Activated CD4-positive, alpha-beta T cell treated with anti-CD3 and anti-CD28 coated beads for 48 hours (primary cell): ENCODE measurements at regions not wholly inside any gene's neighbourhood (a gene's known extent, or its start where the extent isn't known, plus 50 kb on each side); places are given as distances from the start of the nearest gene placed in this dataset.

Experiments used
- DNase-seq: peaks from one replicate; pipeline ENCODE4 v3.0.0-alpha.2; 2020

- no peak for DNase-seq
These were observed 262.9 kb downstream of the IRX2 start for GRCh38 chr5:2488593-2488992.

DNA sequence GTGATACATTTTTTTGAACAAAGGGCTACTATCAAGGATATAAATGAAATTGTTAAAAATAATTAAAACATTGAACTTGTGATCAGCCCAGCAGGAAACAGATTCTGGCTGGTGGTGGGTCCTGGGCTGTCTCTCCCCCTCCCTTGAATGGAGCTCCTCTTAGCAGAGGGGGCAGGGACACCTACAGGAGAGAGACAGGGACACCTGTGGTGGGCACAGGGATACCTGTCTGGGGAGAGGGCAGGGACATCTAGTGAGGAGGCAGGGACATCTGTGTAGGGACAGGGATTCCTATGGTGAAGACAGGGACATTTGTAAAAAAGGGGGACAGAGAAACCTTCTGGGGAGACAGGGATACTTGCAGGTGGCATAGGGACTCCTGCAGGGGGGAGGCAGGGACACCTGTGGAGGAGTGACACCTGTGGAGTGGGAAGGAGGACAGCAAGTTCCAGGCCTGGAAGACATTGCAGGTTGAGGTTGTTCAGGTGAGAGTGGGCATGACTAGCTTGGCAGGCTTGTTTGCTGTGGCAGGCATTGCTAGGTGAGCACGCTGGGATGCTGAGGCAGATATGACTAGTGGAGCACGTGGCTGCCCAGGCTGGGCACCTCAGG lies 264.2 kb downstream of the IRX2 start:
- DNase-seq, result no peak

DNA sequence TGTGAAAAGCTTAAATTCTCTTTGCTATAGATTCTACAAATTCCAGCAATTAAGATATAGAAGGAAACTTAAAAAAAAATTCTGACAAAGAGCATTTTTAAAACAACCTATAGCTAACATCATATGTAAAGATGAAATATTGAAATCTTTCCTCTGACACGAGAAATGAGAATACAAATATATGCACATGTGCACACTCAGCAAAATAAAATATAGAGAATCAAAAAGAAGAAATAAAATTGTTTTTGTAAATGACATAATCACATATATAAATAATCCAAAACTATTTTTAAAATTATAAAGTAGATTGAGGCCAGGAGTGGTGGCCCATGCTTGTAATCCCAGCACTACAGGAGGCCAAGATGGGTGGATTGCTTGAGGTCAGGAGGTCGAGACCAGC lies 265.1 kb downstream of the IRX2 start:
- no peak for DNase-seq

DNA sequence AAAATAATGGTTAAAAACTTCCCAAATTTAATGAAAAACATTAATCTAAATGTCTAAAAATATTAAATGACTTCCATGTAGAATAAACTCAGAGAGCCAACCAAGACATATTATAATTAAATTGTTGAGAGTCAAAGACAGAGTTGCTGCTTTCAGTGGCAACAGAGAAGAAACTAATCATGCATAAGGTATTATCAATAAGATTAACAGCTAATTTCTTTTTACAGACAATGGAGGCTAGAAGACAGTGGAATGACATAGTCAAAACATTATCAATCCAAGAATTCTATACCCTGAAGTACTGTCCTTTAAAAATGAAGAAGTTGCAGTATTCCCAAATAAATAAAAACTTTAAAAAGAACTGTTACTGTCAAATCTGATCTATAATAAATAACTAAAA lies 268.7 kb downstream of the IRX2 start:
- no peak for DNase-seq

DNA sequence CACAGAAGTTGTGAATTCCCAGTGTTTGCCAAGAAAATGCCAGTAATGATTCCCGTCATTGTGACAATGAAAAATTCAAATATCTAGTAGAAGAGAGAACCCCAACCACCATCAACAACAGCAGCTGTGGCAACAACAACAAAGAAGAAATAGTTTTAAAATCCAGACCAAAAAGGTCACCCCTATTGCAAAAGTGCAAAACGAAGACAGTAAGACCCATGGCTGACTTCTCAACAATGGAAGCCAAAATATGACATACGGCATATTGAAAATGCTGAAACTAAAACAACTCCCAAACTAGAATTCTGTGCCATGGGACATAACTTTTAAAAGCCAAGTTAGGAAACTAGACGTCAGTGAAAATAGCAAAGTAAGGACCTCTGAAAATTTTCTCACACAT lies 270.6 kb downstream of the IRX2 start:
- no peak for DNase-seq

DNA sequence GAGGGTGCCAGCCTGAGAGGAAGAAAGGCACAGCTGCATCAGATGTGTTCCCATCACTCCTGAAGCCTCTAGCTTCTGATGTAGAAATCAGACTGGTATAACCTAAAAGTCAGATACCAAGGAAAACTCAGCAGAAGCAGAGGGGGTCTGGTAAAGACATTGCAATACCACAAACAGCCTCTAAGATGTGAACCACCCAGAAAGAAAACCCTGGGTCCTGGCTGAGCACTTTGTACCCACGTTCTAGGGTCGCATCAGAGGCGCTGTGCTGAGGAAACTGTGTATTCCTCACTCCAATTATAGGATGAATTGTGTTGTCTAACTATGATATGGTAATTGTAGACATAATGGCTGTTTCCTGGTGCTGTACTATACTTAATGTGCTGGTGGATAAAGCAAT lies 275.6 kb downstream of the IRX2 start:
- DNase-seq, result no peak

DNA sequence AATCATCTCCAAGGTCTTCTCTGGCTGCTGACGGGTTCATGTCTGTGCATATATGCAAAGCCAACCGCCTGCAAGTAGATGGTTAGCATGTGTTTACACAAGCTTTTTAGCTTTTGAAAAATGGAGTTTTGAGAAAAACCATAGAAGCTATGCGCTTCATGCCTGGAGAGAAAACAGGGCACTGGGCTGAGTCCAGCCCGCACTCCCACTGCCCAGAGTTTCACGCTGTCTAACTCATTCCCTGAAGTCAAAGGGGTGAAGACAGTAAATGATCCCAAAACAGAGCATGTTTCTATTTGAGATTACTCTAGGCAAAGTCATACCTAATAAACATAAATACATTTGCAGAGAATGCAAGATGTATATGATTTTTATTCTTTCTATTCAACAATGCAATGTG lies 278.8 kb downstream of the IRX2 start:
- no peak for DNase-seq

- no peak for DNase-seq
These were observed 280.2 kb downstream of the IRX2 start for GRCh38 chr5:2471152-2471879.

GRCh38 chr5:2466966-2467365 lies 284.5 kb downstream of the IRX2 start:
- no peak for DNase-seq

DNA sequence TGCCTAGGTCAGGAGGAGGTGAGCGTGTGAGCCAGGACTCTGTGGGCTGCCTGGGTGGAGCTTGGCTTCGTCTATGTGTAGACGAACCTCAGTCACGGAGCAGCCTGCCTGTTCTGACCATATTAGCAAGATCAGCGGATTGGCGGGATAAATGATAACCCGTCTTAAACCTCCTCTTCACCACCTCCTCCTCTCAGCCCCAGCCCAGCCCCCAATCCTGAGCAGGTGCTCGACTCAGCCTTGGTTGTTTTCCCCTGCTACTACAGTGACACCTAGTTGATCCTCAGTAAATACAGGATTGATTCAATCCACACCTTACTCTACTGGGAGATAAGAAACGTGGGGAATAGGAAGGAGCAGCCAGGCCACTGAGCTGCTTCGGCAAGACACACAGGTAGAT lies 286.1 kb downstream of the IRX2 start:
- no peak for DNase-seq

DNA sequence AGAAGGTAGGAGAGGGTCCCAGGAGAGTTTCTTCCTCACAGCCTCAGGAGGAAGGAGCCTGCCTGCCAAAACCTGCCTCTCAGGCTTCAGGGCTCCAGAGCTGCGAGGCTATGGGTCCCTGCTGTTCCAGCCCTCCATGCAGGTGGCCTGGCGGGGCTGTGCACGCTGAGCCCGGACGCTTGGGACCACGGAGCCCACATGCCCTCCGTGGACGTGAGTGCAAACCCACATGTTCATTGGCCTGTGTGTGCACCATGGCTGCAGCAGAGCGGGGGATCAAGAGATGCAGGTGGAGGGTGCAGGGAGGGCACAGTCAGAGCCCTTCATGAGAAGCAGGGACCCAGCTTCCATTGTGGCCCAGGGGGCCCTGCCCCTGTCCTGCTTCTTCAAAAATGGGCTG lies 287.3 kb downstream of the IRX2 start:
- no peak for DNase-seq

DNA sequence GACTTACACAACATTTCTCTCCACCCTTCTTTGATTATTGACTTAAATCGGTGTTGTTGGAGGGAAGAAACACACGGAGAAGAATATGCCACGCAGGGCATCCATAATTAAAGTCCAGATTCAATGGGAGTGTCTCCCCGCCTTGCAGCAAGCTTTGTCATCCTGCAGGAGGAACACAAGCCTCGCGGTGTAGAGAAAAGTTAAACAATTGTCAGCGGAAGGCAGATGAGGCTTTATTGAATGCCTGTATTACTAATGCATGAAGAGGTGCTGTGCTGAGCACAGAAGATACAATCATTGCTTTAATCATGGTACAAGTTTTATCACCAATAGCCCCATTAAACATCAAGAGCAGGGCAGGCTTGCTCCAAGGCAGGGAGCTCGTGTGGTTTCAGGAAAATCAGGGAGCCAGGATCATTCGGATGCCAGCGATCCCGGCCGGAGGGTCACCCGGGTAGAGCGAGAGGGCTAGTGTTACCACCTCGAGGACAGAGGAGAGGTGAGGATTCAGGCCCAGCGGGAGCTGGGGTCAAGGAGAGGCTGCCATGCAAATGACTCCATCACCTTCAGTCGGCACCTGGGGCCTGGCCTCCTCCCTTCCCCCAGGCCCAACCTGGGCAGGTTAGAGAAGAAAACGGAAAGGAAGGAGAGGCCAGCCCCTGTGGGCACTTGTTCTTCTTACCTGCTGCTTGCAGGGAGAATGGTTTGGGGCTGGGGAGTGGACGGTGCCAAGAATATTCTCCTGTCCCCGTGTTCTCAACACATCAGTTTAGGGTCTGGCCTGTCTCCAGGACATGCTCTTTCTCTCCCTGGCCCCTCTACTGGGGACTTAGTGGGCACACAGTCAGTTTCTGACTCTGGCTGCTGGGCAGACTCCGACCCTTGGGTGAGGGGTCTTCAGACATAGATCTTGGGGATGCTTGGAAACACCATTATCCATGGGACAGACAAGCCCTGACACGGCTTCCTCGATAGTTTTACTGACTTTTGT lies 289.5 kb downstream of the IRX2 start:
- DNase-seq, result no peak

DNA sequence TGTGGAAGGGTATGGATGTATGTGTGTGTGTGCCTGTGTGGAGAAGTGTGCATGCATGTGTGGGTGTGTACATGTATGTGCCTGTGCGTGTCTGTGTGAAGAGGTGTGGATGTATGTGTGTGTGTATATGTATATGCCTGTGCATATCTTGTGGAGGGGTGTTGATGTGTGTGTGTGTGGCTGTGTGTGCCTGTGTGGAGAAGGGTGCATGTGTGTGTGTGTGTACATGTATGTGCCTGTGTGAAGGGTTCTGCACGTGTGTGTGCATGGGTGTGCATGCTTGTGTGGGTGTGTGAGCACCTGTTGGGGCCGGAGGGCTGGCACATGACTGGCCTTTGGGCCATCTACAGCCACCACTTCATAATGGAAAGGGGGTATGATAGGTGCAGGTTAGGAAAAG lies 291.4 kb downstream of the IRX2 start:
- DNase-seq, result no peak

DNA sequence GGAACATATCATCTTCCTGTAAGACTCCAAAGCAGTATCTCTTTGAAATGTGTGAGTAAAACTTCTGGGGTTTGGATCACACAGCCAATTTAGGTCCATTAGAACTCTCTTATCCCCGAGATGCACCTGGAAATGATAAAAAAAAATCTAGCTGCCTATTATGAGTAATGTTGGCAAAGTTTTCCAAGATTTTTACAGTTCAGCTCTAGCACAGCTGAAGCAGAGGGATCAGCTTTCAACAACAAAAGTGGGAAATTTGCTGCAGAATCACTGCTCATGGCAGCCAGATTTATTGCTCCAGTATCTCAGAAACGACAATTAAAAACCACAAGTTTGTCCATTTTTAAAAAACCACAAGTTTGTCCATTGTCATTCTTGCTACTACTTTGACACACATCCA lies 292.2 kb downstream of the IRX2 start:
- no peak for DNase-seq

DNA sequence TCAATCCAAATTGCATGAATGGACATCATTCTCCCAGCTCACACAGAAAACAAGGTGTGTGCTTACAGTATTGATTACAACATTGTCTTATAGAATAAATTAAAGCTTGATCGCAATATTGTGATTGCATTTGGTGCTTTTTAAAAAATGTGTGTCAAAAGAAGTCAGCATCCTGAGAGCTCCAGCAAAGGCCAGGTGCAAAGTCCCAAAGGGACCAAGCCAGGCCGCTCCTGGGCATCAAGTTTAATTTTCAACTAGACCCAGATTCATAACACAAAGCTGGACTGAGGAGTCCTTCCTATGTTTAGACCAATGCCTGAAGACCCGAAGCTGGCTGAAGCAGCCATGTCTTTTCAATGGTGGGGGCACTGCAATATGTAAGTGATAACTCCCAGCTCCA lies 295.6 kb downstream of the IRX2 start:
- no peak for DNase-seq

- DNase-seq, result no peak
These were observed 296.6 kb downstream of the IRX2 start for GRCh38 chr5:2454876-2455275.

- DNase-seq, result no peak
These were observed 297.7 kb downstream of the IRX2 start for GRCh38 chr5:2453781-2454180.

DNA sequence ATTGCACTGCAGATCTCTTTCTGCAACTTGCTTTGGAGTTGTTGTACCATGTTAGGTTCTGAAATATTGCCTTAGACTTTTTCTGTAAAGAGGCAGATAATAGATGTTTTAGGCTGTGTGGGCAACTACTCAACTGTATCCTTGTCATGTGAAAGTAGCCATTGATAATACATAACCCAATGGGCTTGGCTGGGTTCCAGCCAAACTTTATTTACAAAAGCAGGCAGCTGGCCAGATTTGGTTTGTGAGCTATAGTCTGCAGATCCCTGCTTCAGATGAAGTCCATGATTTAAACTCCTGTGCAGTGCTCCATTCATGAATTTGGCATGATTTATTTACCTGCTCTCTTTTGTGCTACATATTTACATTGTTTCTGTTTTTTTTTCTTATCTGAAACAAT lies 300.4 kb downstream of the IRX2 start:
- no peak for DNase-seq

DNA sequence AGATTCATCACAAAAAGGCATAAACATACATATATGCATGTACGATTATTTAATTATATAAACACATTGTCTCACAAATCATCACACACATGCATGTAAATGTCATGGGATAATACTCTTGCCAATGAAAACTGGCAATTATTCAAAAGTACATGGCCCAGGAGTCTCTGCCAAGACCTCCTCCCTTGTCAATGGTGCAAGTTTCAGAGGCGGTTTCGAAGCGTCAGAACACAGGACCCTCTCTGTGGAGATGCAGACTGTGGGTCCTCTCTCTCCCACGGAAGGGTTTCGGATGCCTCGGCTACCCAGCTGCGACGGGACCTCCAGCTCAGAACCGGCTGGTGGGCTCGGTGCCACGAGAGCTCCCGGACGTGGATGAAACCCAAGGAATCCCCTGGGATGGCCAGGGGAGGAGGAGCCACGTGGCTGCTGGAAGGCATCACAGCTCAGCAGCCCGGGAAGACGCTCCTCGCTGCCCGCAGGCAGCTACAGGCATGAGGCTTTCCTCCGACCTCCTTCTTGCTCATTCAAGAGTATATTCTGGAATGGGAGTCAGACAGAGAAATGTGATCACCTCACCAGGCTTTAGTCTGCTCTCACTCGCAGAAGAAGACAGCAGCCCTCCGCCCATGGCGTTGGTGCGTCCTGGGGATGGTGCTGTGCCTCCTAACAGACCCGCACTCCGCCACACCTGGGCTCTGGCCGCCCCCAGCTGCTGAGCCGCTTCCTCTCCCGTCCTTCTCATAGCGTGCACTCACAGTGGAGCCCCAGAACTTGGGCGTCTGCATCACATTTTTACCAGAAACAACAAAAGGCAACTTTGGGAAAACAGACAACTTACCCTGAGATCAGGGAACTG lies 308.8 kb downstream of the IRX2 start:
- no peak for DNase-seq

DNA sequence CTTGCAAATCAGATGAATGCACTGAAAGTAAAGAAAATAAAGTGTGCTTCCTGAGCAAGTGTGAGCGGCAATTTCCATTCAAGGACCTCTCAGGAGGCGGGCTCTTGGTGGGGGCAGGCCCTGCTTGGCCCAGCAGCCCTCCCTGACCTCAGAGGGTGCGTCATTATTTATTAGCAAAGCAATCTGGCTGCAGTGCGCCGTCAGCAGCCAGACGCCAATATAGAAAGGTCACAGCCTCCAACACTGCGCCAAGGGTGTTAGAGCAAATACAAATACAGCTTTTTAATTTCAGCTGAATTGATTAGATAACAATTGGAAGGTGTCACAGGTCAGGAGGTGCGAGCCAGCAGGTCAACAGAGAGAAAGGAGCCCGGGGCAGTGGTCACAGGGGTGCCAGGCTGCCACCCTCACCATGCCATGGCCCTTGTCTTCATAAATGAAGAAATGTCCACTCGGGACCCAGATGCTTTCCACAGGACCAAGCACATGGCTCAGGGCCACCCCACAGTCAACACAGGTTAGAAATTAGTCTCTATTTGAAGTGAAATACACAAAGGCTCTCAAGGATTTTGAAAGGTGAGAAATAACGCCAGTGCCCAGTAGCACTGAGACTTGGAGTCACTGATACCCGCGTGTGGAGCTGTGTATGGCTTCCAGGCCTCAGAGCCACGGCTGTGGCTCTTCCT lies 309.8 kb downstream of the IRX2 start:
- DNase-seq, result no peak

GRCh38 chr5:2439608-2440007 lies 311.9 kb downstream of the IRX2 start:
- DNase-seq, result no peak

GRCh38 chr5:2433086-2433485 lies 318.4 kb downstream of the IRX2 start:
- DNase-seq, result no peak
